Stimulated activated CD8-positive, alpha-beta memory T cell treated with anti-CD3 and anti-CD28 coated beads, Interleukin-15, amount 100 ng/mL, for 1 hour (primary cell): ENCODE measurements at regions not wholly inside any gene's neighbourhood (a gene's known extent, or its start where the extent isn't known, plus 50 kb on each side); places are given as distances from the start of the nearest gene placed in this dataset.

ENCODE experiments used
- DNase-seq: peaks from one replicate; pipeline ENCODE4 v3.0.0-alpha.2; 2020; ENCODE audit warnings: low read depth

DNA sequence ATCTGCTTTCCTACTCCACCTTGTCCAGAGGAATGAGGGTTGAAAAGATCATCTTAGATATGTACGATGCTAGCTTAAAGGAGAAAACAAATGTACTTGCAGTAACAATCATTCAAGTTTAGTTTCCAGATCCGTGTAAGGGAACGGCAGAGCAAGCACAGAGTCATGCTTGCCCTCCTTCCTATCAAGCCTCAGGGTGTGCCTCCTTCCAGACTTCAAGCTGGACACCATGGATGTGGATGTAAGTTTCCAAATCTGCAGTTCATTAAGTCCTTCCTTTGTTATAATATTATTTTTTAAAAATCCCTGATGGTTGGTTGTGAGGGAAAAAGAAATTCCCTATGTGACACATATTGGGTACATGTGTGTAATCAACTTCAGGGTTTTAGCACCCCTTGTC, 238.9 kb upstream of the NT5C1B start:
- DNase-seq: no peak

GRCh38 chr2:18825838-18826237, 236.5 kb upstream of the NT5C1B start:
- DNase-seq: no peak

DNA sequence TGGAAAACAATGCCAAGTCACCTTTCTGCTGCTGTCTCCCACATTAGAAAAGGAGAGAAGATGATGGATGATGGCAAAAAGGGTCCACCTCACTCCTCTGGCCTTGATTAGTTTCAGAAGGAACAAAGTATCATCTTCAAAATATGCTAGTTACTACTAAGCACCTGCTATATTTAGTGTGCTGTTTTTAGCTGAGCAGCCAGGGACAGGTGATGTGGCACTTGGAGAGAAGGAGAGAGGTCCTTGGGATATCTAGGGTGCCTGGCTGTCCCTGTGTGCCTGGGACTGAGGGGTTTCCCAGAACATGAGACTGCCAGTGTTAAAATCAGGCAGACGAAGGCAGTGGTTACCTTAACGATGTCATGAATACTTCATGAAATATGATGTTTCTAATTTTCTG, 235.5 kb upstream of the NT5C1B start:
- no peak for DNase-seq

GRCh38 chr2:18824325-18824790, 235.0 kb upstream of the NT5C1B start:
- no peak for DNase-seq

DNA sequence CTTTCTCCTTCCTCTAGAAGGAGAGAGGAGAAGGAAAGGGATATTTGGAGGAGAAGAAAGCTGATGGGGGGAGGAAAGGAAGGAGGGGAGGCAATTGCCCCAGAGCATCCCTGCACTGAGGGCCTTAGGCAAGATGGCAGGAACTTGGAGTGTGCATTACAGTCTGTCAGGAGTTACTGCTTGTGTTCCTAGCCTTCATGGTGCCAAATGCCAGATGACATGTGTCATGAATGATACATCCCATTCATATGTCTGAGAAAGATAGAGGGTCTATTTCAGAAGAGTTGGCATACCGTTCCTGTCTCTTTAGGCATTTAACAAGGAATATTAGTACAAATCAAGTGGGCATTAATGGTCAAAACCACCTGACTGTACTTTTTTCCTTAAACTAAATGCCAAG, 232.1 kb upstream of the NT5C1B start:
- no peak for DNase-seq

DNA sequence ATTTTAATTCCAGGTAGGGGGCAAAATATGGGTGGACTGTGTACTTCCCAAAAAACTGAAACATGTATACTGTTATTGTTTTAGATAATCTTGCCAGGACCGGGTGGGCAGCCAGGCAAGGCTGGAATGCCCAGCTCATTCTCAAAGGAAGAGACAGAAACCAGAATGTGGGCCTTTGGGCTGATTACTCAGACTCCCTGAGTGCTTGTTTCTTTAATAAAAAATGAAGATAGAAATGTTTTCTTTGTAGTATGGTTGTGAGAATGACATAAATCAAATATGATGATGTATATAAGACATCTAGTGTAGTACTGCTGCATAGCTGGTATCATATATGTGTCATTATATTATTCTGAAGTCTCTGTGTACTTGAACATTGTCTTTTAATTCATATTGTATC, 231.6 kb upstream of the NT5C1B start:
- DNase-seq: no peak

DNA sequence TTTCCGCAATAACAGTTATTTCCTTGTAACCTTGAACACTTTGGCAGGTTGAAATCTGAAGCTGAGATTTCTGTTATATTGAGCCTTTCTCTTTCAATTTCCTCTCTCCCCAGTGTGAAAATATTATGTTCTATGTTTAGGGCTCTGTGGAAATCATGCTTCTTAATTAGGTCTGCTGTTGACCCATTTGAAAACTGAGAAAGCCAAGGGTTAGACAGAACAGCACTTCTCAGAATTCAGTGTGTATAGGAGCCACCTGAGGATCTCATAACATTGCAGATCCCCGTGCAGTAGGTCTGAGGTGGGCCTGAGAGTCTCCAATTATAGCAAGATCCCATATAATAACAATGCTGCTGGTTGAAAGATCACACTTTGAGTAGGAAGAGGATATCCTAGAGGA, 230.2 kb upstream of the NT5C1B start:
- no peak for DNase-seq

GRCh38 chr2:18814387-18814786, 225.0 kb upstream of the NT5C1B start:
- no peak for DNase-seq

- no peak for DNase-seq
These were observed 215.2 kb upstream of the NT5C1B start for GRCh38 chr2:18804536-18804935.

DNA sequence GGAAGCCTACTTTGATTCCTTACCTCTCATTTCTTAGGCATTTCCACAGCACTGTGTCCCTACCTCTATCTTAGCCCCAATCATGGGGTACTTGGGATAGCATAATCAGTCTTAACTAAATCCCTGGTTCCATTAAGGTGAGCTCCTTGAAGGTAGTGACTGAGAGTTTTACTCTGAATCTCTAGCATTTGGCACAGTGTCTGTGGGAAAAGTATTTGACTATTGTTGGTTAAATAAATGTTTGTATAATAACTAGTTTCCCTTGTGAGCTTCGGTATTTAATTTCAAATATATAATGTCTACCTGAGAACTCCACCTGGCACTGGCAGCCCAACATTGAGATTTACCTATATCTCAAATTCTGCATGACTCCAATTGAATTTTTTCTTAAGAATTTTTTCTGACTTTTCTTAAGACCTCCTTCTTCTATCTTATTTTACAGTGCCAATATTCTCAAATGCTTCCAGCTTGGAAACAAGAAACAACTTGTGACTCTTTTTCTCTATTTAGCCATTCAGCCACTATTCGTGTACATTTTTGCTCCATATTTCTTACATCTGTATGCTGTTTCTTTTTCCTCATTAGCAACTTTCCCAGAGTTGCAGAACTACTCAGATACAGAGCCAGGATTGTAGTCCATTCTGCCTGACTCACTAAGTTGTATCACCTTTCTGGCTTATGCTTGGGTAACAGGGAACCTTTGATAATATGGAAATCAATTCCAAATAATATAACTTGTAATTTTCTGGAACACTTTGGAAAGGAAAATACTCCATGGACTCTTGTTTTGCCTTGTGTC, 214.0 kb upstream of the NT5C1B start:
- DNase-seq: no peak

DNA sequence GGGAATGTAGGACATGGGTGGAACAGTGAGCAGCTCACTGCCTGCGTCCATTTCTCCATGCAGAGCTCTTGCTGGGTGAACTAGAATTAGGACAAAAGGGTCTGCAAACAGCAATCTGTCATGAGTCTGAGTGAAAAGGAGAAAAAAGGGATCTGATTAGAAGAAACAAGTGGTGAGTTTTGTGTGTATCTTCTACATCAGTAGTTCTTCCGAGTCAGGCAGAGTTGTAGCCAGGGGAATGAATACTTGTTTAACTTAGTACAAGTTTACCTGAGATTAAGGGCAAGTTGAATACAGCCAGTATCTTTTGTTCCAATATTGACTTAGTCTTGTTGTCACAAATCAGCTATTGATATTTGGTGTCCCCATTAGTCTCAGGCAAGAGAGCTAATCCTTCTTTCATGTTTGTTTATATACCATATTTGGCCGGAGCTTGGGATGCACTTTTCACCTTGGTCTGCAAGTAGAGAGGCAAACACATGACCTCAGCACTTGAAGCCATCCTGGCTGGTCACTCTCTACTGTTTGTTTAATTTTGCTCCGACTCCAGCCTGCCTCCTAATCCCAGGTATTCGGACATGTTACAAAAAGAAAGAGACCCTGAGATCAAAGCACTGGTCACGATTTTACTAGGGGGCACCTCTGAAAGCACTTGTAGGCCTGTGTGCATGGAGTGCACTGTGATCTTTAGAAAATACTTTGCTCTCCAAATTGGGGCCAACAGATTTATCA, 211.0 kb upstream of the NT5C1B start:
- no peak for DNase-seq

DNA sequence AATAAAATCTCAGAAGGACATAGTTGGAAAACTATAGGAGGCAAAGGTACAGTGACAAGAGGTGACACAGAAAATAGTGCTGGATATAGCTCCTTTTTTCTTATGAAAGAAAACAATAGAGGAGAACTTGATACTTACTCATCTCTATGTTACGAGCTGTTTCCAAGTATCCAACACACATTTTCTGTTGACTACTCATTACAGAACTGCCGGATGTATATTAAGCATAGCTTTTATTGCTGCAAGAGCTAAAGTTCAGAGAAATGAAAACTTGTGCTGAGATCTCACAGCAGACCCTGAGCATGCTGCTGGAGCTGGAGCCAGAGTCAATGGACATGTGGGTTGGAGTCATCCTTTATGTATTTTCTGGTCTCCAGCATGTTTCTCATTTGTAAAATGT, 210.0 kb upstream of the NT5C1B start:
- no peak for DNase-seq

DNA sequence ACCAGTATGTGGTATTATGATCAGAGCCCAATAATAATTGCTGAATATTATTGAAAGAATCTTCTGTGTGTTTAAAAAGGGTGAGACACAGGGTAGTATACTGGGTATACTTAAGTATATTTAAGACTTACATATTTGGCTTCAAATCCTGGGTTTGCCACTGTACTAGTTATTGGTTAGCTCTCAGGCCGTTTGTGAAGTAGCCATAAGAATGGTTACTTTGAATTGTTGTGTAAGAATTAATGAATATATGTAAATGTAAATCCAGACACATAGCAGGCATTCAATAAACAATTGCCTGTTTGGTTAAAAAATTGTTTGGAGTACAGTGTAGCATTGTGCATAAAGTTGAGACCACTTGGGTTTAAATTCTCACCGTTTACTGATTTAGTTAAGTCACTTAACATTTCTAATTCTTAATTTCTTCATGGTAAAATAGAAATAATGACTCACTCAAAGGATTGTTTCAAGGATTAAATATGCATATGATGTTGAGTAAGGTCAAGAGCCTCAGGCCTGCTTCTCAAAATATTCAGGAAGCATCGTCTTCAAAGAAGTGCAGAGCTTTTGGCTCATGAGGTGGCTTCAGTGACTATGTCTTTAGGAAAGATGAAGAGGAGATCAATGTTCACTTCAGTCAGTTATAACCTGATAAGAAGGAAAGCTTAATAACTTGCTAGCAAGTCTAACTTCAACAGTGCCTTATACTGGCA, 207.9 kb upstream of the NT5C1B start:
- DNase-seq: no peak

DNA sequence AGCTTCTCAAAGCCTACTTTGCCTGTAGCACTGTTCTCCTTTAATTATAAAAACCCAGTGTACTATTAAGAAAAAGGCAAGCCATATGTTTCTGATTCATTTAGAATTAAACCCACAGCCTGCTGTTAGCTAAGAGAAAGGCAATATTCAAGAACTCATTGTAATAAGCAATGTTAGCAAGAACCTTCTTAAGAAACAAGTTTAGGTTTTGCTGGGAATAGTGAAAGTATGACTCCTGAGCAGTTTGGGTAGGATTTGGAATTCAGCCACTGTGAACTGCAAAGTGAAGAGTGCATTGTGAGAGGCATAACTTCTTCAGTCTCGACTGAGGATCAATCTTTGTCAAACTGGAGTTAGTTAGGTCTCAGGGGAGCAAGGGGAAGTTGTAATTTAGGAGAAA, 206.5 kb upstream of the NT5C1B start:
- no peak for DNase-seq

DNA sequence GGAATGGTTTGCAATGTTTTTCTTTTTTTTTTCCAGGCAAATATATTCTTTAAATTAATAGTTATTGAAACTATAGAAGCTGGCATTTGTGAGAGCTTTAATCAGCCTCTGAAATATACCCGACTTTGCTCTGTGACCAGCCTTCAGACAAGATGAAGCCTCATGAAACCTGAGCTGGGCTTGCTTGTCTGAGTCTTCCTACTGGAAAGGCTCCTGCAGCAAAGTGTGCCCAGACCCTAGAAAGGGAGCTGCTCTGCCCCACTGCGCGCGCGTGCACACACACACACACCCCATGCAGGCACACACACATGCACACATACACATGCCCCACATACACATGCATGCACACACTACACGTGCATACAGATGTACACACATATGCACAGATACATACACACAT, 203.3 kb upstream of the NT5C1B start:
- no peak for DNase-seq

DNA sequence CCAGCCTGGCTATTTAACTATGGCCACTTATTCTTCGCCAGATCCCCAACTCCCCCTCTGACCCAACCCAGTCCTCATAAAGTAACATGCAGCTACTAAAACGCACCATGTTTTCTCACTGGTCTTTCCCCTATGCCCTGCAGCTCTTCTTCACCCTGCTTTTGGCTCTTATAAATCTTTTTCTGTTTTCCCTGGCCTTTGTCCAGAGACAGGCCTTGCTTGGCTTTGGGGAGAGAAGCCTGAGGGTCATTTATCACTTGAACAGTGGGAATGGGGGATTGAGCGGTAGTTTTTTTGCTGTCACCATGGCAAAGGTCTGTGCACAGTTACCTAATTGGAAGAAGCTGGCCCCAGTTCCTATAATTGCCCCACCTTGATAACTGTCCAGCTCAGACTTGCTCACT, 202.9 kb upstream of the NT5C1B start:
- no peak for DNase-seq

GRCh38 chr2:18791172-18791797, 201.9 kb upstream of the NT5C1B start:
- no peak for DNase-seq

GRCh38 chr2:18790509-18791171, 201.3 kb upstream of the NT5C1B start:
- no peak for DNase-seq

GRCh38 chr2:18788592-18788991, 199.2 kb upstream of the NT5C1B start:
- no peak for DNase-seq

- no peak for DNase-seq
These were observed 198.4 kb upstream of the NT5C1B start for GRCh38 chr2:18787726-18788125.

DNA sequence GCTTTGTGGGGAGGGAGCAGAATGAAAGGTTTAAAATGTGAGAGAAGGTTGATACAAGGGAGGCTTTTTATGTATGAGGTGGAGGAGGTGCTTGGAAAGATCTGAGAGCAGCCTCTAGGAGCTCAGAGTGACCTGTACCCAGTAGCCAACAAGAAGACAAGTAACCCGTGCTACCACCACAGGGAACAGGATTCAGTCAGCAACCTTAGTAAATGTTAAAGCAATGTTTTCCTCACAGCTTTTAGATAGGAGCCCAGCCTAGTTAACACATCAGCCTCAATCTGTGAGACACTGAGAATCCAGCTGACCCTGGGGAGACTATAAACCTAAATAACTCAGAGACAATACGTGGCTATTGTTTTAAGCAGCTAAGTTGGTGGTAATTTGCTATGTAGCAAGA, 194.9 kb upstream of the NT5C1B start:
- DNase-seq: no peak
